NCI-H2081 treated with DMSO at 0.1 percent for 48 hours (cell line): ENCODE measurements at regions not wholly inside any gene's neighbourhood (a gene's known extent, or its start where the extent isn't known, plus 50 kb on each side); places are given as distances from the start of the nearest gene placed in this dataset.

Experiments
- DNase-seq: peaks from one replicate; lab custom pipeline; 2025; lab: John Stamatoyannopoulos, UW

GRCh38 chr2:5236249-5236648 is 455.9 kb upstream of the SOX11 start:
- DNase-seq: no peak

- DNase-seq: no peak
Observed at GRCh38 chr2:5242751-5243150, 449.4 kb upstream of the SOX11 start.

GRCh38 chr2:5250482-5250881 is 441.7 kb upstream of the SOX11 start:
- DNase-seq: no peak

- DNase-seq: no peak
Observed at GRCh38 chr2:5253263-5253662, 438.9 kb upstream of the SOX11 start.

GRCh38 chr2:5254791-5255332 is 437.3 kb upstream of the SOX11 start:
- no peak for DNase-seq

GRCh38 chr2:5263291-5263690 is 428.9 kb upstream of the SOX11 start:
- DNase-seq: no peak

GRCh38 chr2:5264361-5264760 is 427.8 kb upstream of the SOX11 start:
- no peak for DNase-seq

- DNase-seq: no peak
Observed at GRCh38 chr2:5285061-5285460, 407.1 kb upstream of the SOX11 start.

- DNase-seq: no peak
Observed at GRCh38 chr2:5285872-5286769, 406.1 kb upstream of the SOX11 start.

- no peak for DNase-seq
Observed at GRCh38 chr2:5287558-5288334, 404.4 kb upstream of the SOX11 start.

- DNase-seq: no peak
Observed at GRCh38 chr2:5290900-5291546, 401.2 kb upstream of the SOX11 start.

GRCh38 chr2:5304640-5305039 is 387.5 kb upstream of the SOX11 start:
- DNase-seq: no peak

GRCh38 chr2:5315041-5315440 is 377.1 kb upstream of the SOX11 start:
- DNase-seq: peak; percentile 50

- DNase-seq: peak; percentile 50
Observed at GRCh38 chr2:5315512-5315911, 376.7 kb upstream of the SOX11 start.

GRCh38 chr2:5316001-5316490 is 376.1 kb upstream of the SOX11 start:
- DNase-seq: no peak

- DNase-seq: no peak
Observed at GRCh38 chr2:5319493-5319892, 372.7 kb upstream of the SOX11 start.

- no peak for DNase-seq
Observed at GRCh38 chr2:5322396-5322795, 369.8 kb upstream of the SOX11 start.

GRCh38 chr2:5325523-5325922 is 366.7 kb upstream of the SOX11 start:
- DNase-seq: no peak

GRCh38 chr2:5328826-5329225 is 363.4 kb upstream of the SOX11 start:
- DNase-seq: no peak

GRCh38 chr2:5329763-5330162 is 362.4 kb upstream of the SOX11 start:
- DNase-seq: no peak

GRCh38 chr2:5330961-5331360 is 361.2 kb upstream of the SOX11 start:
- no peak for DNase-seq

- DNase-seq: no peak
Observed at GRCh38 chr2:5332925-5333324, 359.3 kb upstream of the SOX11 start.
